Anterior cingulate cortex (tissue), 58 donors: ENCODE measurements at regions not wholly inside any gene's neighbourhood (a gene's known extent, or its start where the extent isn't known, plus 50 kb on each side); places are given as distances from the start of the nearest gene placed in this dataset.

Experiments
- DNase-seq, 58 donors: peaks; one replicate each; lab custom pipeline; 2025; lab: John Stamatoyannopoulos, UW

GRCh38 chr2:216808805-216809425 lies 50.9 kb downstream of the TNP1 start:
- no peak for DNase-seq

GRCh38 chr2:216807857-216808272 lies 52.0 kb downstream of the TNP1 start:
- no peak for DNase-seq

- no peak for DNase-seq
Observed at GRCh38 chr2:216804357-216805350, 55.2 kb downstream of the TNP1 start.

- peak in 7 of 58 donors; percentile 3 to 51 (median 14) for DNase-seq
Observed at GRCh38 chr2:216803791-216804190, 56.1 kb downstream of the TNP1 start.

GRCh38 chr2:216802516-216803215 lies 57.2 kb downstream of the TNP1 start:
- DNase-seq, result peak in 3 of 58 donors; percentile 18 to 41 (median 34)

- DNase-seq, result peak in 3 of 58 donors; percentile 5 to 44 (median 6)
Observed at GRCh38 chr2:216800836-216801235, 59.0 kb downstream of the TNP1 start.

GRCh38 chr2:216799873-216800431 lies 59.9 kb downstream of the TNP1 start:
- peak in 6 of 58 donors; percentile 24 to 63 (median 32) for DNase-seq

GRCh38 chr2:216796115-216796840 lies 63.6 kb downstream of the TNP1 start:
- peak in 9 of 58 donors; percentile 5 to 43 (median 20) for DNase-seq

GRCh38 chr2:216793386-216793785 lies 66.5 kb downstream of the TNP1 start:
- DNase-seq, result no peak

- DNase-seq, result no peak
Observed at GRCh38 chr2:216792222-216793021, 67.4 kb downstream of the TNP1 start.

GRCh38 chr2:216791303-216791702 lies 68.6 kb downstream of the TNP1 start:
- no peak for DNase-seq

- DNase-seq, result no peak
Observed at GRCh38 chr2:216789081-216789480, 70.8 kb downstream of the TNP1 start.

- DNase-seq, result no peak
Observed at GRCh38 chr2:216787851-216788540, 71.9 kb downstream of the TNP1 start.

GRCh38 chr2:216786676-216787075 lies 73.2 kb downstream of the TNP1 start:
- DNase-seq, result no peak

- no peak for DNase-seq
Observed at GRCh38 chr2:216784456-216784855, 75.4 kb downstream of the TNP1 start.

- no peak for DNase-seq
Observed at GRCh38 chr2:216781709-216782108, 78.2 kb downstream of the TNP1 start.

- no peak for DNase-seq
Observed at GRCh38 chr2:216780843-216781242, 79.0 kb downstream of the TNP1 start.

GRCh38 chr2:216777637-216778273 lies 82.1 kb downstream of the TNP1 start:
- DNase-seq, result no peak
